Endothelial cell of umbilical vein (primary cell): ENCODE measurements at regions not wholly inside any gene's neighbourhood (a gene's known extent, or its start where the extent isn't known, plus 50 kb on each side); places are given as distances from the start of the nearest gene placed in this dataset.

Source experiments
- BruUV-seq: library from RNA; stranded (reverse); fragments of 400-500 nt; replicated peaks from 2 replicates; lab custom pipeline; 2021; lab: Mats Ljungman, UMichigan
- CTCF ChIA-PET: fragments of 300-600, 350-600 bp; sonication (Branson Sonifier 250); formaldehyde crosslinking; loops from one replicate; lab custom pipeline; 2021; ENCODE audit warnings: antibody characterized with exemption, inconsistent platforms; lab: Charles Lee
- POLR2A ChIA-PET: fragments of 300-600, 350-600 bp; sonication (Branson Sonifier 250); formaldehyde crosslinking; loops from one replicate; lab custom pipeline; 2021; ENCODE audit warnings: antibody characterized with exemption, inconsistent platforms; lab: Charles Lee
- DNase-seq: peaks from one replicate; pipeline ENCODE4 v3.0.0-alpha.2; 2011; ENCODE audit warnings: low read depth, low spot score
- FAIRE-seq: peaks from 2 replicates; lab custom pipeline; 2011; peaks lifted over from hg19 to GRCh38; lab: Jason Lieb, UNC
- H2AFZ ChIP-seq: 2 replicates; pipeline ENCODE4 v1.6.0; 2012; ENCODE audit warnings: low read depth, low read length, control low read depth, inconsistent platforms
- H3K27ac ChIP-seq: 2 replicates; pipeline ENCODE4 v1.5.1; 2011; ENCODE audit warnings: low read depth, mild to moderate bottlenecking, control low read depth, low read length, moderate library complexity; ENCODE audit not compliant: insufficient read depth
- H3K27me3 ChIP-seq, 2 experiments: 2 replicates each; pipeline versions ENCODE4 v1.6.0 to v1.6.1; 2011; ENCODE audit warnings: low read length in 2 of 2, mixed read lengths in 1 of 2; ENCODE audit not compliant: control insufficient read depth in 2 of 2, insufficient read depth in 2 of 2
- H3K36me3 ChIP-seq, 2 experiments: 2 replicates in 1 of 2; 3 replicates in 1 of 2; pipeline ENCODE4 v1.5.1; 2011; ENCODE audit warnings: low read length in 2 of 2, mild to moderate bottlenecking in 1 of 2, moderate library complexity in 1 of 2; ENCODE audit not compliant: control insufficient read depth in 2 of 2, insufficient read depth in 2 of 2; ENCODE audit errors: extremely low read depth in 1 of 2
- H3K4me1 ChIP-seq: 3 replicates; pipeline ENCODE4 v1.5.1; 2011; ENCODE audit warnings: mild to moderate bottlenecking, low read length; ENCODE audit not compliant: control insufficient read depth, insufficient read depth; ENCODE audit errors: extremely low read depth
- H3K4me2 ChIP-seq: 2 replicates; pipeline ENCODE4 v1.6.1; 2011; ENCODE audit warnings: low read length, control low read depth, mixed read lengths; ENCODE audit not compliant: insufficient read depth
- H3K4me3 ChIP-seq, 3 experiments: fragments of 200-600 bp in 1 of 3; sonication (generic), shearing (Covaris generic) in 1 of 3; replicated peaks in 1 of 3; 2 replicates each; pipeline ENCODE4 v1.5.1; 2011 to 2016; ENCODE audit warnings: control low read depth in 3 of 3, low read length in 3 of 3, mild to moderate bottlenecking in 2 of 3, inconsistent platforms in 1 of 3, low read depth in 1 of 3, moderate library complexity in 1 of 3; ENCODE audit not compliant: insufficient read depth in 1 of 3
- H3K79me2 ChIP-seq: 2 replicates; pipeline ENCODE4 v1.6.0; 2012; ENCODE audit warnings: low read length, inconsistent platforms; ENCODE audit not compliant: control insufficient read depth, insufficient read depth
- H3K9ac ChIP-seq: replicated peaks from 2 replicates; pipeline ENCODE3; 2011; ENCODE audit warnings: low read length, control low read depth; ENCODE audit not compliant: insufficient read depth; ENCODE audit errors: extremely low read depth
- H3K9me1 ChIP-seq: replicated peaks from 3 replicates; pipeline ENCODE4 v1.6.0; 2011; ENCODE audit warnings: mild to moderate bottlenecking, low read length; ENCODE audit not compliant: control insufficient read depth, insufficient read depth; ENCODE audit errors: extremely low read depth
- H3K9me3 ChIP-seq: replicated peaks from 2 replicates; pipeline ENCODE4 v1.5.1; 2012; ENCODE audit warnings: low read length, inconsistent platforms; ENCODE audit not compliant: control insufficient read depth, insufficient read depth
- H4K20me1 ChIP-seq: replicated peaks from 2 replicates; pipeline ENCODE3; 2011; ENCODE audit warnings: mild to moderate bottlenecking, low read length; ENCODE audit not compliant: control insufficient read depth, insufficient read depth; ENCODE audit errors: extremely low read depth
- EZH2 ChIP-seq: IDR thresholded peaks from 2 replicates; pipeline ENCODE4 v1.6.1; 2012; ENCODE audit warnings: borderline replicate concordance, low read depth, mild to moderate bottlenecking, moderate library complexity, low read length, inconsistent platforms; ENCODE audit not compliant: severe bottlenecking
- FOS ChIP-seq: IDR thresholded peaks from 2 replicates; pipeline ENCODE4 v1.6.1; 2011; ENCODE audit warnings: mild to moderate bottlenecking, low read length, moderate library complexity, borderline replicate concordance; ENCODE audit not compliant: insufficient read depth
- GATA2 ChIP-seq: IDR thresholded peaks from 2 replicates; pipeline ENCODE4 v1.7.0; 2011; ENCODE audit warnings: low read depth, mild to moderate bottlenecking, moderate library complexity, mixed read lengths, low read length; ENCODE audit not compliant: insufficient read length, insufficient read depth
- JUN ChIP-seq: IDR thresholded peaks from 2 replicates; pipeline ENCODE4 v1.6.1; 2011; ENCODE audit warnings: borderline replicate concordance, low read depth; ENCODE audit not compliant: insufficient read length, insufficient read depth
- MYC ChIP-seq: IDR thresholded peaks from one replicate; pipeline ENCODE4 v1.6.1; 2011; ENCODE audit warnings: mild to moderate bottlenecking, low read depth, low read length
- POLR2A ChIP-seq: IDR thresholded peaks from 2 replicates; pipeline ENCODE4 v1.6.1; 2012; ENCODE audit warnings: low read depth, mild to moderate bottlenecking, control low read depth, low read length
- POLR2AphosphoS5 ChIP-seq: IDR thresholded peaks from 2 replicates; pipeline ENCODE4 v1.6.1; 2012; ENCODE audit warnings: low read depth, mild to moderate bottlenecking, control low read depth, low read length, moderate library complexity; ENCODE audit not compliant: insufficient read depth
- dilution Hi-C: fragments of 300-500 bp; cut with MboI; formaldehyde crosslinking; loops from one replicate; pipeline ENCODE4 v1.15.0; 2019; ENCODE audit warnings: low sequenced_read_pairs; ENCODE audit not compliant: extremely low pct_ligation_motif_present
- intact Hi-C: fragments of 100-400 bp; cut with micrococcal nuclease; formaldehyde crosslinking; loops from one replicate; pipeline ENCODE4 v1.10.0; 2022
- TF ChIP-seq, protein P1 (sequence below): IDR thresholded peaks from 2 replicates; pipeline ENCODE4 v1.6.1; 2011; ENCODE audit not compliant: insufficient read depth, insufficient read length
- TF ChIP-seq, protein P2 (sequence below), 2 donors: IDR thresholded peaks; 1 replicate in 1 of 2; 2 replicates in 1 of 2; pipeline ENCODE4 v1.5.1; 2011; ENCODE audit warnings: low read length in 2 of 2, mild to moderate bottlenecking in 2 of 2, moderate library complexity in 2 of 2, control low read depth in 1 of 2, inconsistent platforms in 1 of 2, low read depth in 1 of 2; ENCODE audit not compliant: insufficient read depth in 1 of 2; ENCODE audit errors: extremely low read depth in 1 of 2

DNA sequence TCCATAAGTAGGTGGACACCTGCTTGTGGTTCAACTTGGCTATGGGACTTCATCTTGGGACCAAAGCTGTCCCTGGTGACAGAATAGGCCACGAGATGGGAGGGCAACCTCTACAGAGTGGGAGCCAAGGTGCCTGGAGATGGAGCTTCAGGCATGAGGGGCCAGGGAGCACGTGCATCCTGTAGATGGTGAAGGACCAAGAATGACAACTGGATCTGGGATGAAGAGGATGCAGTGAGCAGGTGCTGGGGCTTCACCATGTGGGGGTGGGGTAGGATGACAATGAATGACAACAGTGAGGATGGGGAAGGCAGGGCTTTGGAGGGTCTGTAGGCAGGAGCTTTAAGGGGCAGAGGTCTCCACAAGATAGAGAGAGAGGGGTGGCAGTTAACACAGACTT, 372.0 kb upstream of the B3GAT1 start:
- Histone ChIP-seq H3K4me1 (no peaks in the 10 kb centered on the region), H3K9me1 (no peaks in the 10 kb centered on the region), H3K27me3 (no peaks in the 10 kb centered on the region), H3K4me2 (no peak overlapping the region), H3K79me2 (no peaks in the 10 kb centered on the region), H3K4me3 (no peak overlapping the region), H3K9ac (no peak overlapping the region), H2AFZ (no peak overlapping the region), H3K27ac (no peak overlapping the region), H3K9me3 (no peaks in the 10 kb centered on the region), H3K36me3 (no peaks in the 10 kb centered on the region), H4K20me1 (no peaks in the 10 kb centered on the region)
- dilution Hi-C loops (no loop called here), intact Hi-C loops (no loop called here)
- DNase-seq, result no peak
- ChIA-PET POLR2A (no interaction called here), CTCF (no interaction called here)
- no TSS peak for BruUV-seq
- no peak for FAIRE-seq
- TF ChIP-seq, protein P1, sequence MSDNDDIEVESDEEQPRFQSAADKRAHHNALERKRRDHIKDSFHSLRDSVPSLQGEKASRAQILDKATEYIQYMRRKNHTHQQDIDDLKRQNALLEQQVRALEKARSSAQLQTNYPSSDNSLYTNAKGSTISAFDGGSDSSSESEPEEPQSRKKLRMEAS, result no peak
- no peak for TF ChIP-seq JUN

DNA sequence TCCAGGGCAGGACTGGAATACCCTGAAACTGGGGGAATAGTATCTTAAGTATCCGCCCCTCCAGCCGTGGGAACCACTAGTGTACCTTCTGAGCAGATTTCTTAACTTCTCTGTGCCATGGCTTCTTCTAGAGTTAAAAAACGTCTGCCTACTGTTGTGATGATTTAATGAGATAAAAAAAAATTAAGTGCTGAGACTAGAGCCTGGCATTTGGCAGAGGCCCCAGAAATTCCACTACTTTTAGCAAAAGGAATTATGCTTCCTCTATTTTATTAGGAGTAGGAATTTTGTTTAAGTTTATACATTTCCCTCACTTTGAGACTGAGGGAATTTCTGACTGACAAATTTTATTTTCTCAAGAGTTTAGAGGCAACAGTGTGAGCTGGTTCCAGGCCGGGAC, 371.2 kb upstream of the B3GAT1 start:
- POLR2A ChIA-PET, result no interaction called here
- dilution Hi-C loops (no loop called here), intact Hi-C loops (no loop called here)
- no TSS peak for BruUV-seq
- Histone ChIP-seq H3K9me1 (no peaks in the 10 kb centered on the region), H3K27ac (no peak overlapping the region), H3K79me2 (no peaks in the 10 kb centered on the region), H3K9ac (no peak overlapping the region), H4K20me1 (no peaks in the 10 kb centered on the region), H3K4me1 (no peaks in the 10 kb centered on the region), H2AFZ (no peak overlapping the region), H3K4me3 (no peak overlapping the region), H3K27me3 (no peaks in the 10 kb centered on the region), H3K36me3 (no peaks in the 10 kb centered on the region), H3K4me2 (no peak overlapping the region), H3K9me3 (no peaks in the 10 kb centered on the region)
- no peak for FAIRE-seq
- CTCF ChIA-PET, result no interaction called here
- no peak for DNase-seq
- TF ChIP-seq GATA2 (no peak), EZH2 (no peak), POLR2A (no peak), FOS (no peak), POLR2AphosphoS5 (no peak), JUN (no peak), MYC (no peak)
- TF ChIP-seq, protein P2, sequence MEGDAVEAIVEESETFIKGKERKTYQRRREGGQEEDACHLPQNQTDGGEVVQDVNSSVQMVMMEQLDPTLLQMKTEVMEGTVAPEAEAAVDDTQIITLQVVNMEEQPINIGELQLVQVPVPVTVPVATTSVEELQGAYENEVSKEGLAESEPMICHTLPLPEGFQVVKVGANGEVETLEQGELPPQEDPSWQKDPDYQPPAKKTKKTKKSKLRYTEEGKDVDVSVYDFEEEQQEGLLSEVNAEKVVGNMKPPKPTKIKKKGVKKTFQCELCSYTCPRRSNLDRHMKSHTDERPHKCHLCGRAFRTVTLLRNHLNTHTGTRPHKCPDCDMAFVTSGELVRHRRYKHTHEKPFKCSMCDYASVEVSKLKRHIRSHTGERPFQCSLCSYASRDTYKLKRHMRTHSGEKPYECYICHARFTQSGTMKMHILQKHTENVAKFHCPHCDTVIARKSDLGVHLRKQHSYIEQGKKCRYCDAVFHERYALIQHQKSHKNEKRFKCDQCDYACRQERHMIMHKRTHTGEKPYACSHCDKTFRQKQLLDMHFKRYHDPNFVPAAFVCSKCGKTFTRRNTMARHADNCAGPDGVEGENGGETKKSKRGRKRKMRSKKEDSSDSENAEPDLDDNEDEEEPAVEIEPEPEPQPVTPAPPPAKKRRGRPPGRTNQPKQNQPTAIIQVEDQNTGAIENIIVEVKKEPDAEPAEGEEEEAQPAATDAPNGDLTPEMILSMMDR (IDR thresholded peaks at IDR 0.05; ENCODE audit: extremely low read depth in 1 of 2, insufficient read depth in 1 of 2, low read depth in 1 of 2, low read length in 2 of 2), result no peak
- TF ChIP-seq, protein P1, result no peak
